GM12865 (cell line): ENCODE measurements at regions not wholly inside any gene's neighbourhood (a gene's known extent, or its start where the extent isn't known, plus 50 kb on each side); places are given as distances from the start of the nearest gene placed in this dataset.

Experiments used
- DNase-seq: peaks from one replicate; pipeline ENCODE4 v3.0.0; 2010; ENCODE audit warnings: low read depth
- H3K4me3 ChIP-seq: 2 replicates; pipeline ENCODE4 v1.5.1; 2011; ENCODE audit warnings: mild to moderate bottlenecking, low read depth, low read length, control low read depth
- TF ChIP-seq, protein P1 (sequence below): IDR thresholded peaks from 2 replicates; pipeline ENCODE4 v1.5.1; 2011; ENCODE audit warnings: low read length, control low read depth, low read depth, inconsistent platforms; ENCODE audit not compliant: insufficient read depth; ENCODE audit errors: missing control alignments

- TF ChIP-seq, protein P1, sequence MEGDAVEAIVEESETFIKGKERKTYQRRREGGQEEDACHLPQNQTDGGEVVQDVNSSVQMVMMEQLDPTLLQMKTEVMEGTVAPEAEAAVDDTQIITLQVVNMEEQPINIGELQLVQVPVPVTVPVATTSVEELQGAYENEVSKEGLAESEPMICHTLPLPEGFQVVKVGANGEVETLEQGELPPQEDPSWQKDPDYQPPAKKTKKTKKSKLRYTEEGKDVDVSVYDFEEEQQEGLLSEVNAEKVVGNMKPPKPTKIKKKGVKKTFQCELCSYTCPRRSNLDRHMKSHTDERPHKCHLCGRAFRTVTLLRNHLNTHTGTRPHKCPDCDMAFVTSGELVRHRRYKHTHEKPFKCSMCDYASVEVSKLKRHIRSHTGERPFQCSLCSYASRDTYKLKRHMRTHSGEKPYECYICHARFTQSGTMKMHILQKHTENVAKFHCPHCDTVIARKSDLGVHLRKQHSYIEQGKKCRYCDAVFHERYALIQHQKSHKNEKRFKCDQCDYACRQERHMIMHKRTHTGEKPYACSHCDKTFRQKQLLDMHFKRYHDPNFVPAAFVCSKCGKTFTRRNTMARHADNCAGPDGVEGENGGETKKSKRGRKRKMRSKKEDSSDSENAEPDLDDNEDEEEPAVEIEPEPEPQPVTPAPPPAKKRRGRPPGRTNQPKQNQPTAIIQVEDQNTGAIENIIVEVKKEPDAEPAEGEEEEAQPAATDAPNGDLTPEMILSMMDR: no peak
- H3K4me3 ChIP-seq: no peak overlapping the region
- DNase-seq: no peak
Measured at GRCh38 chr1:221815660-221816059, 73.8 kb upstream of the DUSP10 start.

DNA sequence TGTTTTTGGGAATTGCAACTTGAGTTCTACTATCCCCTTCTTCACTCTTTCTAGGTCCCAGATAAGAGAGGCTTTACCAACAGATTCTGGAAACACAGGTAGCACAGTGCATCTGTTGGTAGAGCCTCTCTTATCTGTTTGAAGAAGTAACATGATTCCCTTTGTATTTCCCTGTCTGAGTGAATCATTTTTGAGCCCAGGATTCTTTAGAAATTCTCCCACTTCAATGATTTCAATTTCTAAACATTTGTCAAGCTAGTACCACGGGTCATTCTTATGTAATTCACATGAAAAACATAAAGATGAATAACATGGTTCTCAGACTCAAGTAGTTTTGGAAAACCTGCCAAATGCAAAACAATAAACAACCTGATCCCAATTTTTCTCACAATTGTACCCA, 72.0 kb upstream of the DUSP10 start:
- no peak overlapping the region for H3K4me3 ChIP-seq
- DNase-seq: no peak
- TF ChIP-seq, protein P1: no peak

- no peak overlapping the region for H3K4me3 ChIP-seq
- no peak for DNase-seq
- TF ChIP-seq, protein P1: no peak
Measured at GRCh38 chr1:221812905-221813597, 71.2 kb upstream of the DUSP10 start.

DNA sequence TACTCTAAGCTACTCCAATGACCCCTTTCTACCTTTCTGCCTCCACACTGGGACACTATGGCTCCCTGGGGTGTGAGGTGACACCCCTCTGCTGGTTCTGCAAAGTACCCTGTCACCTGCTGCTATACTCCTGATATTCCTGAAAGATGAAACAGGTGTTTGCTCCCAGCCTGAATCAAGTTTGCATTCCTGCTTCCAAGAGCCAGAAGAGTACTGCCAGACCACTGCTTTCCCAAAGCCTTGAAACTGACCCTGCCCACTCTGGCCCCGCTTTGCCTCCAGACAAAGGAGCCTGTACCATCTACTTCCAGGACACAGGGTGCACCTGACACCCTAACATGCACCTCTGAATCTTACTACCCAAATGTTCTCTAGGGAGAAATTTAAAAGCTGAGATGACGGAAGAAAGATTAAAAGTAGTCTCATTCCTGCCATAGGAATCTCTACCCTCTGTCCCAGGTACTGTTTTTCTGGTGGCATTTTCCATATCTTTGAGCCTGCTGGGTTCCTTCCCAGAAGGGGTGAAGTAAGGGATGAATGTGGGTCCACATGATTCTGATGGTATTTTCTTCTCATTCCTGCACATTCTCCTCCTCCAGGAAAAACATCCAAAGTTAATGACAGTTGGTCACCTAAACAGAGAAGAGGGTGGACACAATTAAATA, 70.3 kb upstream of the DUSP10 start:
- no peak for DNase-seq
- no peak overlapping the region for H3K4me3 ChIP-seq
- TF ChIP-seq, protein P1: no peak

DNA sequence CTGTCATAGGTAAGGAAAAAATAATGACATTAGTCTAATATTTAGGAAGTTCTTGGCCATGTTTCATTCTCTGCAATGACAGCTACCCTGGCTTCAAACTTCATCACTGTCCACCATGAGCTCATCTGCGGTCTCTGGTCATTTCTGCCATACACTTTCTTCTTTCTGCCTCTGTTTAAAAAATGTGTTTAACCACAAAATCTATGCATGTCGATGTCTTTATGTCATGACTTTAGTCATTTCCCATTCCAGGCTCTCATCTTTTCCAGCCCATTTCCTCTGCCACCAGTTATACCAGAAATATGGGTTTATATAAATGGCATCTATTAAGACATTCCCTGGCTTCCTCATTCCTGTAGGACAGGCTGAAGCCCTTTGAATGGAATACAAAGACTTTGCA, 68.5 kb upstream of the DUSP10 start:
- no peak overlapping the region for H3K4me3 ChIP-seq
- DNase-seq: no peak
- TF ChIP-seq, protein P1: no peak

DNA sequence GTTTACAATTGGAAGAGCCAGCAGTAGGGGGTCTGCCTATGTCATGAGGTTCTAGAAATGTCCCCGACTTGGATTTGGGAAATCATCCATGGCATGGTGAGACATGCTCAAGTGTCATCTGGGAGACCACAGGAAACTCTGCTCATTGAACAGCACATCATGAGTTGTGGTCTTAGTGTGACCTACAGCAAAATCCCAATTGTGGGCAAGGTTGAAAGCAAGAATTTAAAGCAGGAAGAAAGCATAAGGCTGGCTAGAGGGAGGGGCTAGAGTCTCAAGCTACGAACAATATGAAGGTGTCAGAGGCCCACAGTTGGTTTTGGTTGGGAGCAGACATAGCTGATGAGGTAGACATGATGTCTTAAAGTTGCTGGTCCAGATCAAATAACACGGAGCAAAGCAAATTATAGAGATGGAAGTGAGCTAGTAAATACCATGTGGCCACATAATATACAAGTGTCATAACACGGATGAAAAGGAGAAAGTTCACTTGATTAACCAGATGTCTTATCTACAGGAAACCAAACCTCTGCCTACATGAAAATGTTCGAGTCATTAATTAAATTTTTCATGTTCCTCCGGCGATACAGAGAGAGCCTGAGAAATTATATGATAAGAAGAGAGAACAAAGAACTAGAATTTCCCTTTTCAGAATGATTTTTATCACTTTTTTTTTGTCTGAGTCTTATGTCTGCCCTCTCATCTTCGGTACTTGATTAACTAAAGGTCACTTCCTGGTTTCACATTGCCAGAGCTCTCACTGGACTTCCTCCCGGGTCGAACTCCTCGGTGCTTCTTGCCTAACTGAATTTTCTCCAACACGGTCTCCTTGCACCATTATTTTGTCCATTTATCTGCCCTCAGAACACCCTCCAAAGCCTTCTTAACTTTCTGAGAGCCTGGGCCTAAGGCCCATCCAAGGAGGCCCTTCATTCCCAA, 67.5 kb upstream of the DUSP10 start:
- DNase-seq: peak; percentile 51
- TF ChIP-seq, protein P1: no peak
- no peak overlapping the region for H3K4me3 ChIP-seq
